ENCODE measurements at regions not wholly inside any gene's neighbourhood (a gene's known extent, or its start where the extent isn't known, plus 50 kb on each side); places are given as distances from the start of the nearest gene placed in this dataset.

GRCh38 chr6:164928728-164929407 is 380.5 kb downstream of the C6orf118 start:
- Mint-ChIP-seq H3K36me3 (ENCODE audit: low read depth) (no peaks in the 10 kb centered on the region), H3K4me3 (no peak overlapping the region), H3K27ac (no peak overlapping the region), H3K27me3 (no peaks in the 10 kb centered on the region), H3K4me1 (no peaks in the 10 kb centered on the region)
- ATAC-seq, result no peak
- no peak for DNase-seq
- no peaks in the 10 kb centered on the region for H3K9me3 ChIP-seq (ENCODE audit: control insufficient read depth, low read length, poor library complexity, severe bottlenecking)

DNA sequence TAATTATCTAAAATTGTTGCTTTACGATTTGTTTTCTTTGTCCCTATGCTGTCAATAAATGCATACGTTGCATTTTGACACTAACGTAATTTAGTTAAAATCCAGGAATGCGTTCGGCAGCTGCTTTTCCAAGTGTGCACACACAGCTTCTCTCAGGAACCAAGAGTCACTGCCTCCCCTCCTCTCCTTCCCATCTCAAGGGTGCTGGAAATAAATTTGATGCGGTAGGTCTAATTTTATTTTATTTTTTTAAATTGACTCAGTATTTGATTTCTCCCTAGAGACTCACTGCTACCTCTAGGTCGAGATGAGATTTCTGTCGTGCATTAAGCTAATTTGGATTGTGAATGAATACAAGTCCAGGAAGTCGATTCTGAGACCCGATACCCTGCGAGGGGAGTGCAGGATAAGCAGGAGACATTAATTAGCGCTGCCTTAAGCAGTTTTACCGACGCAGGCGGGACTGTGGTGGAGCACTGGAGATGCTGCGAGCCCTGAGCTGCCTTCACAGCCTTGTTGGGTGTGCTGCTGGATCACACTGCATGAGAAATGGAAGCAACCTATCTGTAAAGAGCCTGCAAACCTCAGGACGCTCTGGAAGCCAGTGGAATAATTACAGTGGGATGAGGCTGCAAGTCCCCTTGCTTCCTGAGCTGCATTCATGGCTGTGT is 381.2 kb downstream of the C6orf118 start:
- H3K27me3 Mint-ChIP-seq, result no peaks in the 10 kb centered on the region
- H3K9me3 ChIP-seq (ENCODE audit: control insufficient read depth, low read length, poor library complexity, severe bottlenecking), result no peaks in the 10 kb centered on the region
- no peaks in the 10 kb centered on the region for H3K36me3 Mint-ChIP-seq (ENCODE audit: low read depth)
- no peak overlapping the region for H3K4me3 Mint-ChIP-seq
- no peak for ATAC-seq
- no peak overlapping the region for H3K27ac Mint-ChIP-seq
- H3K4me1 Mint-ChIP-seq, result no peaks in the 10 kb centered on the region
- DNase-seq, result no peak

- no peaks in the 10 kb centered on the region for H3K27me3 Mint-ChIP-seq
- DNase-seq (peak; percentile 25 to 47 (median 26)), ATAC-seq (peak; percentile 69)
- no peaks in the 10 kb centered on the region for H3K4me1 Mint-ChIP-seq
- H3K27ac Mint-ChIP-seq, result no peak overlapping the region
- H3K9me3 ChIP-seq (ENCODE audit: control insufficient read depth, low read length, poor library complexity, severe bottlenecking), result no peaks in the 10 kb centered on the region
- H3K4me3 Mint-ChIP-seq, result no peak overlapping the region
- no peaks in the 10 kb centered on the region for H3K36me3 Mint-ChIP-seq (ENCODE audit: low read depth)
Measured at GRCh38 chr6:164927288-164928056, 381.9 kb downstream of the C6orf118 start.

- no peak for DNase-seq
- Mint-ChIP-seq H3K36me3 (ENCODE audit: low read depth) (no peaks in the 10 kb centered on the region), H3K4me3 (no peak overlapping the region), H3K27ac (no peak overlapping the region), H3K27me3 (no peaks in the 10 kb centered on the region), H3K4me1 (no peaks in the 10 kb centered on the region)
- no peaks in the 10 kb centered on the region for H3K9me3 ChIP-seq (ENCODE audit: control insufficient read depth, low read length, poor library complexity, severe bottlenecking)
- no peak for ATAC-seq
Measured at GRCh38 chr6:164926686-164927085, 382.7 kb downstream of the C6orf118 start.

- no peaks in the 10 kb centered on the region for H3K9me3 ChIP-seq (ENCODE audit: control insufficient read depth, low read length, poor library complexity, severe bottlenecking)
- H3K36me3 Mint-ChIP-seq (ENCODE audit: low read depth), result no peaks in the 10 kb centered on the region
- no peak overlapping the region for H3K4me3 Mint-ChIP-seq
- H3K27me3 Mint-ChIP-seq, result no peaks in the 10 kb centered on the region
- no peak overlapping the region for H3K27ac Mint-ChIP-seq
- DNase-seq, result no peak
- ATAC-seq, result no peak
- H3K4me1 Mint-ChIP-seq, result no peaks in the 10 kb centered on the region
Measured at GRCh38 chr6:164925681-164926530, 383.5 kb downstream of the C6orf118 start.

DNA sequence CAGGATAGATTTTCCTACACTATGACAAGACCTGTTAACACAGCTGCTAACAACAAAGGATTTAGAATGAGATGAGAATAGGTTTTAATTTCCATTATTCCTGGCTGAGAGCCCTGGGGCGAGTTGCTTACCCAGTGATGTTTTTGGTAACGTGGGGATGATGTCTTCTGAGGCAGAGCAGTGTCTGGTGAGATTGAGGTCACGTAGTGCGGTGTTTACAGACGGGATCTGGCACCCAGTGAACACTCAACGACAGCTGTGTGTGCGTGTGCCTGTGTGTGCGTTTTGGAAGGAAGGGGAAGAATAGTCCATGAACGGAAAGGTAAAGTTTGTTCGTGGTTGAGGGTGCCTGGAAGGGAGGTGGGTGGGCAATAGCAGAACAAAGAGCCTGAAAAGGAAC is 384.7 kb downstream of the C6orf118 start:
- Mint-ChIP-seq H3K4me3 (no peak overlapping the region), H3K27ac (no peak overlapping the region), H3K36me3 (ENCODE audit: low read depth) (no peaks in the 10 kb centered on the region), H3K27me3 (no peaks in the 10 kb centered on the region), H3K4me1 (no peaks in the 10 kb centered on the region)
- H3K9me3 ChIP-seq (ENCODE audit: control insufficient read depth, low read length, poor library complexity, severe bottlenecking), result no peaks in the 10 kb centered on the region
- ATAC-seq (no peak), DNase-seq (no peak)

GRCh38 chr6:164917211-164917610 is 392.2 kb downstream of the C6orf118 start:
- H3K9me3 ChIP-seq (ENCODE audit: control insufficient read depth, low read length, poor library complexity, severe bottlenecking), result no peaks in the 10 kb centered on the region
- no peak for DNase-seq
- Mint-ChIP-seq H3K27ac (no peak overlapping the region), H3K4me1 (no peaks in the 10 kb centered on the region), H3K4me3 (no peak overlapping the region), H3K27me3 (no peaks in the 10 kb centered on the region), H3K36me3 (ENCODE audit: low read depth) (no peaks in the 10 kb centered on the region)
- no peak for ATAC-seq

GRCh38 chr6:164916087-164916486 is 393.3 kb downstream of the C6orf118 start:
- no peak overlapping the region for H3K4me3 Mint-ChIP-seq
- no peaks in the 10 kb centered on the region for H3K9me3 ChIP-seq (ENCODE audit: control insufficient read depth, low read length, poor library complexity, severe bottlenecking)
- no peak for DNase-seq
- H3K4me1 Mint-ChIP-seq, result no peaks in the 10 kb centered on the region
- no peaks in the 10 kb centered on the region for H3K36me3 Mint-ChIP-seq (ENCODE audit: low read depth)
- no peaks in the 10 kb centered on the region for H3K27me3 Mint-ChIP-seq
- no peak overlapping the region for H3K27ac Mint-ChIP-seq
- no peak for ATAC-seq

- no peaks in the 10 kb centered on the region for H3K9me3 ChIP-seq (ENCODE audit: control insufficient read depth, low read length, poor library complexity, severe bottlenecking)
- Mint-ChIP-seq H3K36me3 (ENCODE audit: low read depth) (no peaks in the 10 kb centered on the region), H3K4me3 (no peak overlapping the region), H3K4me1 (no peaks in the 10 kb centered on the region), H3K27ac (no peak overlapping the region), H3K27me3 (no peaks in the 10 kb centered on the region)
- ATAC-seq (no peak), DNase-seq (no peak)
Measured at GRCh38 chr6:164911873-164912580, 397.4 kb downstream of the C6orf118 start.

GRCh38 chr6:164911151-164911550 is 398.3 kb downstream of the C6orf118 start:
- H3K4me1 Mint-ChIP-seq, result no peaks in the 10 kb centered on the region
- no peaks in the 10 kb centered on the region for H3K36me3 Mint-ChIP-seq (ENCODE audit: low read depth)

DNA sequence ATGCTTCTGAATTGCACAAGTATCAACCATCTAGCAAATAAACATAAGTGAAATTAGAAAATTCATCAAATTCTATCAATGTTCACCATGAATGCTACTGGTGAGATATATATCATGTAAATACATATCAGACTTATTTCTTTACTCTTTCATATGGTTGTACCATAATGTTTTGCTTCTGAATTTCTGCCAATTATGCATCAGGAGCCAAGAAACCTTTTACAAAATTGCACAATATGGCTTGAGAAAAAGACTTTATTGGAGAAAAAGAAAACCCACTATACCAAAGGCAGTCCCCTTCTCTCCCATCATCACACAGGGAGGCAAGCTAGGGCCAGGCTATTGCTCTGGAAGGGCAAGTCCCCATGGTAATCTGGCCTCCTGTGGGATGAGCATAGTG is 402.6 kb downstream of the C6orf118 start:
- Mint-ChIP-seq H3K36me3 (ENCODE audit: low read depth) (no peaks in the 10 kb centered on the region), H3K4me1 (no peaks in the 10 kb centered on the region), H3K27ac (no peak overlapping the region), H3K4me3 (no peak overlapping the region), H3K27me3 (no peaks in the 10 kb centered on the region)
- no peak for DNase-seq
- H3K9me3 ChIP-seq (ENCODE audit: control insufficient read depth, low read length, poor library complexity, severe bottlenecking), result no peaks in the 10 kb centered on the region
- no peak for ATAC-seq

More at GRCh38 chr6:164911151-164911550, 398.3 kb downstream of the C6orf118 start:
- Mint-ChIP-seq H3K4me3 (no peak overlapping the region), H3K27ac (no peak overlapping the region), H3K27me3 (no peaks in the 10 kb centered on the region)
- H3K9me3 ChIP-seq (ENCODE audit: control insufficient read depth, low read length, poor library complexity, severe bottlenecking), result no peaks in the 10 kb centered on the region
- no peak for DNase-seq
- ATAC-seq, result no peak

- H3K4me3 Mint-ChIP-seq, result no peak overlapping the region
- H3K27ac Mint-ChIP-seq, result no peak overlapping the region
- no peaks in the 10 kb centered on the region for H3K36me3 Mint-ChIP-seq (ENCODE audit: low read depth)
- DNase-seq, result no peak
- H3K9me3 ChIP-seq (ENCODE audit: control insufficient read depth, low read length, poor library complexity, severe bottlenecking), result no peaks in the 10 kb centered on the region
- ATAC-seq, result no peak
- no peaks in the 10 kb centered on the region for H3K27me3 Mint-ChIP-seq
- no peaks in the 10 kb centered on the region for H3K4me1 Mint-ChIP-seq
Measured at GRCh38 chr6:164905311-164905710, 404.1 kb downstream of the C6orf118 start.
